Fibroblast of peridontal ligament (primary cell): ENCODE measurements at regions not wholly inside any gene's neighbourhood (a gene's known extent, or its start where the extent isn't known, plus 50 kb on each side); places are given as distances from the start of the nearest gene placed in this dataset.
"Not testable (repeated sequence)": the region's sequence is repeated elsewhere in the genome, so short reads cannot be mapped to it uniquely, and the experiment has no call there.

Experiments used
- DNase-seq: peaks from one replicate; pipeline ENCODE4 v3.0.0-alpha.2; 2010; ENCODE audit errors: extremely low read depth

- DNase-seq = peak; percentile 30
These were observed 85.0 kb upstream of the KIF5B start for GRCh38 chr10:32141018-32141807.

DNA sequence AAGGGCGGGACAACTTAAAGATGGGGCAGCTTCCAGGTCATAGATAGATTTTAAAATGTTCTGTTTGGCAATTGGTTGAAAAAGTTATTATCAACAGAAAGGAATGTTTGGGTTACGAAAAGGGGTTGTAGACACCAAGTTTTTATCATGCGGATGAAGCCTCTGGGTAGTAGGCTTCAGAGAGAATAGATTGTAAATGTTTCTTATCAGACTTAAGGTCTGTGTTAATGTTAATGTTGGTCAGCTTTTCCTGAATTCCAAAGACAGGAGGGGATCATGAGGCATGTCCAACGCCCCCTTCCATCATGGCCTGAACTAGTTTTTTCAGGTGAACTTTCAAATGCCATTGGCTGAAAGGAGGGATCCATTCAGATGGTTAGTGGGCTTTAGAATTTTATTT lies 84.2 kb upstream of the KIF5B start:
- DNase-seq = no peak

DNA sequence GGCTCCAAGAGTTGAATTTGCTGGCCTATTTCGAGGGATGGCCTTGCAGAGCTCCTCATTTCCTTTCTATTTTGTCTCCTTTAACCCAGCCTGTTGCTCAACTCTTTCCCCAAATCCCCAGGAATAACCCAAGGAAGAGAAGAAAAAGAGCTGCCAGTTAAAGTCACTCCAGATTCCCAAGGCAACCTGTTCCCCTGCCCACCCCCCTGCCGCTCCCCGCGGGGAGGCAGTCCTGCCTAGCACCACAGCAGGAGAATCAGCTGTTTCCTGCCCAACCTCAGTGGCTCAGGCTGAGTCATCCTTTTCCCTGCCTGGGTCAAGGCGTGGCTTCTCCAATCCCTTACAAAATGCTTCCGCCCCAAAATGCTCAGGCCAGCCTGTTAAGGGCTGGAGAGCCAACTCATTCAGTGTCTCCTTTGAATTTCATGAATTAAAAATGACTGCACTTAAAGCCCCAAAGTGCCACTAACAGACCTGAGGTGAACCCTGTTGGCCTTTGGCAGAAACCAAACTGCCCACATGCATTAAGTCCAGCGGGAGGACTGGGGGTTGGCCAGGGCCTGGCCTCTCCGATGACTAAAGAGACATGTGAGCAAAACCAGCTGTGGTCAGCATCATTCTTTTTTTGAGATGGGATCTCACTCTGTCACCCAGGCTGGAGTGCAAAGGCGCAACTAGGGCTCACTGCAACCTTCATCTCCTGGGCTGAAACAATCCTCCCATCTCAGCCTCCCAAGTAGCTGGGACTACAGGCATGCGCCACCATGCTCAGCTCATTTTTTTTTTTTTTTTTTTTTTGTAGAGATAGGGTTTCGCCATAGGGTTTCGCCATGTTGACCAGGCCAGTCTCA lies 83.2 kb upstream of the KIF5B start:
- DNase-seq = peak; percentile 93

GRCh38 chr10:32136927-32137326 lies 80.7 kb upstream of the KIF5B start:
- DNase-seq = peak; percentile 32

- not testable (repeated sequence) for DNase-seq
These were observed 79.6 kb upstream of the KIF5B start for GRCh38 chr10:32135796-32136195.

DNA sequence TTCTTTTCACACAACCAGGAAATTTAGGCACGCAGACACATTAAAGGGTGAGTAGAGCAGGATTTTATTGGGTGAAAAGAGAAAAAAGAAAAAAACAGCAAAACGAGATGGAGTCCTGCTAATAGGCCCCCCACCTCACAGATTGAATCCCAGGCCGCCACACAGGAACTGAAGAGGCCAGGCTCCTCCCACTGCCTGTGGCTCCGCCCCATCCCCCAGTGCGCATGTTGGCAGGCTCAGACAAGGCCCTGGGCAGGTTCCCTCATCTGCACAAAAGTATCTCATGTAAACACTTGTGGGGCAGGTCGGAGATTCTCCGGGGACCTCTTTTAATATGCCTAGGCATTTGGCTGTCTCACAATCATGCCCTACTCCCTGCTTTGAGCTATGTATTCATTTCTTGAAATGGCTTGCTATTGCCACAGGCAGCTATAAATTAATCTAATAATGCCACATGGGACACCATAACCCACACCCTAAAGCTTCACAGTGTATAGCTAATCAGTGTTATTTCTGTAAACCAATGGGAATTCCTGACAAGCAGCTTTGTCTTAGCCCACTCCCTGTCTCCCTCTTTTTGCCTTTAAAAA lies 76.2 kb upstream of the KIF5B start:
- no peak for DNase-seq

GRCh38 chr10:32131388-32131787 lies 75.2 kb upstream of the KIF5B start:
- no peak for DNase-seq

GRCh38 chr10:32130788-32131187 lies 74.6 kb upstream of the KIF5B start:
- no peak for DNase-seq

GRCh38 chr10:32125023-32125422 lies 68.8 kb upstream of the KIF5B start:
- no peak for DNase-seq

GRCh38 chr10:32123021-32123420 lies 66.8 kb upstream of the KIF5B start:
- DNase-seq = no peak

DNA sequence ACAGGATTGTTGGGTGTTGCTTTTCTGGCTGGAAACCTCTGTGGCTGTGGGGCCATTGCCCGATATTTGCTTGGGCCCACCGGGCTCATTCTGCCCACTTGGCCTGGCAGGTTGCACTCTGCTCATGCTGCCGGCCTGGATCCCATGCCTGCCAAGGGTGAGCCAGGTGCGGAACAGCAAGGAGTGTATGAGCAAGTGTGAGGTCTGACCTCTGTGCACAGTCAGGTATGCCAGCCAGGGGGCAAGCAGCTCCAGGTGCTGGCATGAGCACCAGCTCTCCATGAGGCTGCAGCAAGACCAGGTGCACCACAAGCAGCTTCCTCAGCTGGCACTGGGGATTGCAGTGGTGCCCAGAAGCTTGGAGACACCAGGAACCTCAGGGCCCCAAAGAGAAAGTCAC lies 65.4 kb upstream of the KIF5B start:
- no peak for DNase-seq

DNA sequence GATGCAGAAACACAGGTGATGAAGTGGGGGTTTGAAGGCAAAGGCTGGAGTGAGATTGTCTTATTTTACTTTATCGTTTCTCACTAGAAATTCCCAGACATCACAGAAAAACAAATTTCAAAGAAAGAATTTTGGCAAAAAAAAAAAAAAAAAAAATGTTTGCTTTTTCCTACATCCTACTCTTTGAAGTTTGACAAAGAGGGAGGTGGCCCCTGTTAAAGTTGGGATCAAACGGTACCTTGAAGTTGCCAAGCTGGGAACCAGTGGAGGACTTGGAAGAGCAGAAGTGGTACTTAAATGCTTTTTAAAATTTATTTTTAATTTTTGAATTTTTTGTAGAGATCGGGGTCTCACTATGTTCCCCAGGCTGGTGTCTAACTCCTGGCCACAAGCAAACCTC lies 63.9 kb upstream of the KIF5B start:
- no peak for DNase-seq

GRCh38 chr10:32114508-32114907 lies 58.3 kb upstream of the KIF5B start:
- DNase-seq = no peak

DNA sequence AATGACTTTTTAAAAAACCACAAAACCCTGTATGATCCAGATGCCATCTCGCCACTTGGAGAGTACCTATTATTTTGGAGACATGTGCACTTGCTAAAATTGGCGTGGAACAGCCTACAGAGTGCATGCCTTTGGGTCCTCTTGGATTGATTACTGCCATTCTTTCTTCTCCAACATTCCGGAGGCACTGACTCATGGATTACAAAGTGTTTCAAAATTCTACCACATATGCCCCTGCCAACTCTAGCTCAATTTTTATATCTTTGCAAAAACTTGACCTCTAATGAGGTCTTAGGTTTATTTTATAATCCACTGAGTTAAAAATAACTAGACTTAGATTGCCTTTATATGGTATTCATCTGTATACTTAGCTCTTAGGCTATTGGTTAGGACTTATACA lies 55.8 kb upstream of the KIF5B start:
- DNase-seq = peak; percentile 98

DNA sequence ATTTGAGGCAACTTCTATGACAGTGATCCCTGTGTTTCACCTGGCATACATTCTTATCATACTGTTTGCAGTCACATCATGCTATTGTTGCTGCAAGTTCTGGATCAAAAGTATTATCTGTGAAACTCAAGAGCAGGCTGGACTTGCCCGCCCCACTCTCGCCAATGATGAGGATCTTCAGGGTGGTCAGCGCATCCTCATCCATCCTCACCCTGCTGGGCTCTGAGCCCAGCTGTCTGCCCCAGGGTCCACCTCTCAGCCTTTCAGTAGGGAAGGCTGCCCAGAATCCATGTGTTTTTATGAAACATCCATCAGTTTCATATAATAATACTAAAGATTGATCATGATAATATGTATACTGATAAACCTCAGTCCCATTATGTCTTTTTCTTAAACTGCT lies 55.4 kb upstream of the KIF5B start:
- no peak for DNase-seq

GRCh38 chr10:32110790-32111189 lies 54.6 kb upstream of the KIF5B start:
- no peak for DNase-seq

DNA sequence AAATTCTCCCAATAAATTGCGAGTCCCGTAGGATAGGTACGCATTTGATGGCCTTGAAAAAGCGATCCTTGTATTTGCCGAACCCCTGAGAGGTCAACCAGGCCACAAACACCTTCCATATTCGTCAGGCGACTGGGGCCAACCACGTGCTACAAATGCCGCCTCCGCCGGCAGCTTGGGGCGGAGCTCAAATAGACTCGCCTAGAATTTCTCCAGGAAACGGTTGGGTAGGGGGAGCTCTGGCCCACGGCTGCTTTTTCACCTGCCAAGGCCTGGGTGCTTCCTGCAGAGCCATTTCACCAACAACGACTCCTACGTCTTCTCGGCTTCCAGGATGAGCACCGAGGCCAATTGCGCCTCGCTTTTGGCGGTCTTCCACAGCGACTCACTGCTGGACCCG lies 53.4 kb upstream of the KIF5B start:
- DNase-seq = no peak
